MCF 10A (cell line): ENCODE measurements at regions not wholly inside any gene's neighbourhood (a gene's known extent, or its start where the extent isn't known, plus 50 kb on each side); places are given as distances from the start of the nearest gene placed in this dataset.

Experiments
- BruUV-seq: library from RNA; stranded (reverse); fragments of 400-500 nt; replicated peaks from 2 replicates; lab custom pipeline; 2021; lab: Mats Ljungman, UMichigan
- CTCF ChIA-PET: fragments of 300-600 bp; sonication (Branson Sonifier 250); formaldehyde crosslinking; extraction: SDS; loops from one replicate; lab custom pipeline; 2021; ENCODE audit warnings: antibody characterized with exemption, inconsistent platforms; lab: Yijun Ruan, JAX
- POLR2A ChIA-PET: fragments of 300-600, 350-650 bp; sonication (Branson Sonifier 250); formaldehyde crosslinking; extraction: SDS; loops from one replicate; lab custom pipeline; 2020; ENCODE audit warnings: antibody characterized with exemption, inconsistent platforms; lab: Yijun Ruan, JAX
- DNase-seq: peaks from one replicate; pipeline ENCODE4 v3.0.0-alpha.2; 2018; ENCODE audit not compliant: unreplicated experiment
- H3K27ac Mint-ChIP-seq: one replicate; pipeline ENCODE4 v1.8.0; 2022; ENCODE audit warnings: mild to moderate bottlenecking, low read depth, mixed read lengths; ENCODE audit not compliant: unreplicated experiment
- H3K27me3 Mint-ChIP-seq: one replicate; pipeline ENCODE4 v1.8.0; 2022; ENCODE audit warnings: mixed read lengths; ENCODE audit not compliant: insufficient read depth, unreplicated experiment
- H3K36me3 Mint-ChIP-seq: one replicate; pipeline ENCODE4 v1.8.0; 2022; ENCODE audit warnings: mild to moderate bottlenecking, moderate library complexity, mixed read lengths; ENCODE audit not compliant: insufficient read depth, unreplicated experiment
- H3K4me1 Mint-ChIP-seq: one replicate; pipeline ENCODE4 v1.8.0; 2022; ENCODE audit warnings: mixed read lengths; ENCODE audit not compliant: insufficient read depth, unreplicated experiment
- H3K4me3 Mint-ChIP-seq: one replicate; pipeline ENCODE4 v1.8.0; 2022; ENCODE audit warnings: mild to moderate bottlenecking, moderate library complexity, mixed read lengths; ENCODE audit not compliant: unreplicated experiment
- H3K9me3 Mint-ChIP-seq: one replicate; pipeline ENCODE4 v1.8.0; 2022; ENCODE audit warnings: mixed read lengths; ENCODE audit not compliant: unreplicated experiment
- CTCF ChIP-seq: fragments of 200-600 bp; IDR thresholded peaks from one replicate; pipeline ENCODE4 v1.8.0; 2022; ENCODE audit warnings: antibody characterized with exemption, mild to moderate bottlenecking; ENCODE audit not compliant: unreplicated experiment
- intact Hi-C: fragments of 100-400 bp; cut with micrococcal nuclease; formaldehyde crosslinking; loops from 2 replicates; pipeline ENCODE4 v1.14.1; 2022

GRCh38 chr9:86731511-86732063 lies 215.7 kb downstream of the GAS1 start:
- DNase-seq: peak; percentile 55
- TF ChIP-seq CTCF: no peak
- Mint-ChIP-seq H3K9me3 (no peaks in the 10 kb centered on the region), H3K36me3 (no peaks in the 10 kb centered on the region), H3K27ac (peak overlapping the region; percentile 43), H3K4me3 (no peak overlapping the region), H3K4me1 (peaks cover 45% of the 10 kb centered on the region), H3K27me3 (no peaks in the 10 kb centered on the region)
- BruUV-seq: no TSS peak
- CTCF ChIA-PET: interaction anchor here (0.7 to 1.5 kb wide), 2 partner anchors 35 to 94 kb away, joined by 3 to 4 read pairs; no protein-coding TSS in a partner anchor
- POLR2A ChIA-PET: interaction anchor here (0.6 to 2.3 kb wide), 13 partner anchors 9 to 321 kb away, joined by 3 to 14 read pairs (median 4); partner anchors contain the start of gene GAS1
- intact Hi-C loops: no loop called here

- Mint-ChIP-seq H3K27ac (no peak overlapping the region), H3K36me3 (no peaks in the 10 kb centered on the region), H3K27me3 (no peaks in the 10 kb centered on the region), H3K4me1 (peaks cover 38% of the 10 kb centered on the region), H3K4me3 (no peak overlapping the region), H3K9me3 (no peaks in the 10 kb centered on the region)
- ChIA-PET CTCF (interaction anchor here (0.6 to 1.5 kb wide), 4 partner anchors 12 to 1486 kb away, joined by 3 to 8 read pairs (median 4); no protein-coding TSS in a partner anchor), POLR2A (interaction anchor here (0.7 to 1.8 kb wide), 2 partner anchors 8 to 11 kb away, joined by 3 to 7 read pairs; no protein-coding TSS in a partner anchor)
- no peak for TF ChIP-seq CTCF
- peak; percentile 40 for DNase-seq
- intact Hi-C loops: no loop called here
- no TSS peak for BruUV-seq
Observed at GRCh38 chr9:86730163-86730928, 217.0 kb downstream of the GAS1 start.

GRCh38 chr9:86724529-86724928 lies 222.8 kb downstream of the GAS1 start:
- Mint-ChIP-seq H3K27ac (no peak overlapping the region), H3K4me3 (no peak overlapping the region), H3K27me3 (no peaks in the 10 kb centered on the region), H3K36me3 (no peaks in the 10 kb centered on the region), H3K4me1 (peaks cover 11% of the 10 kb centered on the region), H3K9me3 (no peaks in the 10 kb centered on the region)
- BruUV-seq: no TSS peak
- CTCF ChIA-PET: no interaction called here
- DNase-seq: no peak
- POLR2A ChIA-PET: no interaction called here
- intact Hi-C loops: no loop called here
- no peak for TF ChIP-seq CTCF

GRCh38 chr9:86723346-86723745 lies 224.0 kb downstream of the GAS1 start:
- no peak for DNase-seq
- no peak overlapping the region for H3K4me3 Mint-ChIP-seq

More at GRCh38 chr9:86723346-86723745, 224.0 kb downstream of the GAS1 start:
- BruUV-seq: no TSS peak
- intact Hi-C loops: no loop called here
- TF ChIP-seq CTCF: no peak
- Mint-ChIP-seq H3K9me3 (no peaks in the 10 kb centered on the region), H3K27me3 (no peaks in the 10 kb centered on the region), H3K27ac (no peak overlapping the region), H3K4me1 (peaks cover 11% of the 10 kb centered on the region), H3K36me3 (no peaks in the 10 kb centered on the region)
- POLR2A ChIA-PET: interaction anchor here (0.9 to 2.3 kb wide), 2 partner anchors 8 to 548 kb away, joined by 3 to 7 read pairs; no protein-coding TSS in a partner anchor
- CTCF ChIA-PET: interaction anchor here (0.8 kb wide), 1 partner anchor 13 kb away, joined by 3 read pairs; no protein-coding TSS in a partner anchor
